LNCaP clone FGC (cell line): ENCODE measurements at regions not wholly inside any gene's neighbourhood (a gene's known extent, or its start where the extent isn't known, plus 50 kb on each side); places are given as distances from the start of the nearest gene placed in this dataset.

Experiments used
- DNase-seq: peaks from one replicate; pipeline ENCODE4 v3.0.0-alpha.2; 2011; ENCODE audit warnings: low read depth
- H3K4me3 ChIP-seq: 2 replicates; pipeline ENCODE4 v1.5.1; 2011; ENCODE audit warnings: mild to moderate bottlenecking, low read depth, low read length, control low read depth
- CTCF ChIP-seq: IDR thresholded peaks from 2 replicates; pipeline ENCODE4 v1.5.1; 2012; ENCODE audit warnings: mild to moderate bottlenecking; ENCODE audit not compliant: control insufficient read depth, insufficient read depth; ENCODE audit errors: extremely low read depth

GRCh38 chr2:151106805-151107506 is 154.7 kb downstream of the RBM43 start:
- TF ChIP-seq CTCF, result no peak
- DNase-seq, result no peak
- H3K4me3 ChIP-seq, result no peak overlapping the region

DNA sequence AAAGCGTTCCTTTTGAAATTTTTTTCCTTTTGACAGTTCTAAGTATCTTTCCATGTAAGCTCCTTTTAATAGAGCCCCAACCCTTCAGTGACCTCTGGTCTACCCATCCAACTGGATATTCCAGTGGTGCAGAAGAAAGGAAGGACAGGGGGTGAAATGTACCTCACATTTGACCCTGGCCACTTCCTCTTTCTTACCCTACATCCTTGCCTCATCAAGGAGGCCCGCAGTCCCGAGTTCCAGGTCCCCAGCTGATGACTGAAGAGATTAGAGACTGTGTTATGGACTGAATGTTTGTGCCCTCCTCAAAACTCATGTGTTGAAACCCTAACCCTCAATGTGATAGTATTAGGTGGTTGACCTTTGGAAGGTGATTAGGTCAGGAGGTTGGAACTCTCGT is 158.1 kb downstream of the RBM43 start:
- H3K4me3 ChIP-seq, result no peak overlapping the region
- TF ChIP-seq CTCF, result no peak
- no peak for DNase-seq

DNA sequence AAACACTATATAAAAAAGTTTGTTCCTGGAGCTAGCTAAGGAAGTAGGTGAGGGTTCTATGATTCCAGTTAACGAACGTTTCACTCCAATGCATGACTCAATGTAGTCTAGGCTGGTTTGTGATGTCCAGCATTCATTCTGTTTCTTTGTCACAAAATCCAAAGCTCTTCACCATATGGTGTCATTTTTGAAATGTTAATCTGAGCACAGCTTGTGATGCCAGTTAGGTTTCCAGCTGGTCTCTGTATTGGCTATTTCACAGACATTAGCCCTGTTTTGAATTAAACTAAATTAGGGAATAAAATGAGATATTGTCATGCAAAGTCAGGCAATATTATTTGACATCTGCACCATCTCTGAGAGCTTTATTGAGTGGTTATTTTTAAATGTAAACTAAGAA is 159.4 kb downstream of the RBM43 start:
- no peak for TF ChIP-seq CTCF
- DNase-seq, result no peak
- no peak overlapping the region for H3K4me3 ChIP-seq

GRCh38 chr2:151098841-151099240 is 162.8 kb downstream of the RBM43 start:
- no peak overlapping the region for H3K4me3 ChIP-seq
- TF ChIP-seq CTCF, result no peak
- no peak for DNase-seq

- DNase-seq, result no peak
- no peak for TF ChIP-seq CTCF
- no peak overlapping the region for H3K4me3 ChIP-seq
Measured at GRCh38 chr2:151097895-151098294, 163.8 kb downstream of the RBM43 start.

- H3K4me3 ChIP-seq, result no peak overlapping the region
- no peak for DNase-seq
- no peak for TF ChIP-seq CTCF
Measured at GRCh38 chr2:151097128-151097527, 164.5 kb downstream of the RBM43 start.

DNA sequence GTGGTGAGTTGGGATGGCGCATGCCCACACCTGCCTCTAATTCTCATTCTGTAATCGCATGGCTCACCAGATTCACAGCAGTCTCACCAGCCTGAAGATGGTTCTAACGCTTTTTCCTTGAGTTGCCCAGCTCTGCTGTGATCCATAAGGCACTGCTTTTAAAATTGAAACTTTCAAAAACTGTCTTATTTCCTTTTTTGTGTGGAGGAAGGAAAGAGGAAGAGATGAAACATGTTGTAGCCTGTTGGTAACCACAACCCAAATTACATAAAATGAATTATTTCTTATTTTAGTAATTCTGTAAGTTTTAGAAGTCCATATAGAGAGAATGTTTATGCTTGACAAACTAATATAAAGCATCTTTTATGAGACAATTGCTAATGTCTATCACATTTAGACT is 165.4 kb downstream of the RBM43 start:
- TF ChIP-seq CTCF, result no peak
- no peak for DNase-seq
- H3K4me3 ChIP-seq, result no peak overlapping the region
